ENCODE measurements at regions not wholly inside any gene's neighbourhood (a gene's known extent, or its start where the extent isn't known, plus 50 kb on each side); places are given as distances from the start of the nearest gene placed in this dataset.
A peak's percentile ranks its signal among the peaks of the same experiment; 100 is the strongest.

DNA sequence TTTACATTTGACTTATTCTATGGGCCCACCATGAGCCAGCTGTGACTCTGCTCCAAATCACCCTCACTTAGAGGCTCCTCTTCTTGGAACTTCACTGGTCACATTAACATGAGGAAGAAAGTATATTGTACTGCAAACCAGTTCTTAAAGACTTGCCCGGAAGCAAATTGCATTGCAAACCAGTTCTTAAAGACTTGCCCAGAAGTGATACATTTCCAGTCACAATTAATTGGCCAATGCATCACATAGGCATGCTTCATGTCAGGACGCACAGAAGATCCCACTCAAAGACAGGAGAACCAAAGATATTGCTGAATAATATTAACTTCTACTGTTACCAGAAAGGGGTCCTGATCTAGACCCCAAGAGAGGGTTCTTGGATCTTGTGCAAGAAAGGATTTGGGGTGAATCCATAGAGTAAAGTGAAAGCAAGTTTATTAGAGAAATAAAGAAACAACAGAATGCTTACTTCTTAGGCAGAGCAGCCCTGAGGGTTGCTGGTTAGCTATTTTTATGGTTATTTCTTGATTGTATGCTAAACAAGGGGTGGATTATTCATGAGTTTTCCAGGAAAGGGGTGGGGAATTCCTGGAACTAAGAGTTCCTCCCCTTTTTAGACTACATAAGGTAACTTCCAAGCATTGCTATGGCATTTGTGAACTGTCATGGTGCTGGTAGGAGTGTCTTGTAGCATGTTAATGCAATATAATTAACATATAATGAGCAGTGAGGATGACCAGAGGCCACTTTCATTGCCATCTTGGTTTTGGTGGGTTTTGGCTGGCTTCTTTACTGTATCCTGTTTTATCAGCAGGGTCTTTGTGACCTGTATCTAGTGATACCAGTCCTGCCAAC, 54.6 kb upstream of the HCCS start:
- no peak for DNase-seq (ENCODE audit: low read depth)

DNA sequence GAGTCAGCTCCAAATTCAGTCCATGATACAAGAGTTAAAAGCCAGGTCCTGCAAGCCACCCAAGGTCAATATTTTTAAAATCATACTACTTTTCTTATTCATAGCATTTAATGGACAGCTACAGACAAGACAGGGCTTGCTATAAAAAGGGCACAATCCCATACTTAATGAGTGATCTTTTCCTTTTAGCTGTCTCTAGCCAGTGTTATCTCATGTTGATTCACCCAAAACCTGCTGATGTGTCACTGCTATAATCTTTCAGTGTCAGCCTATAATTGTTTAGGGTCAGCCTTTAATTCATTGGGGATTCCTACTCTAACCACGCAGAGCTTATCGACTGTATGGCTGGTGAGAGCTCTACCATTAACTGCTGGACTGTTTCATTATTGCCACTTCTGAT, 51.2 kb upstream of the HCCS start:
- peak; percentile 23 for DNase-seq (ENCODE audit: low read depth)
